SK-N-SH treated with all-trans-retinoic acid at 6 μM for 48 hours (cell line): ENCODE measurements at regions not wholly inside any gene's neighbourhood (a gene's known extent, or its start where the extent isn't known, plus 50 kb on each side); places are given as distances from the start of the nearest gene placed in this dataset.

Experiments used
- CREB5 ChIP-seq: fragments of 250-450 bp; sonication (Bioruptor Pico); IDR thresholded peaks from 2 replicates; pipeline ENCODE4 v1.5.1; 2020; ENCODE audit warnings: low read depth, mild to moderate bottlenecking, moderate library complexity
- RARB ChIP-seq: fragments of 250-450 bp; sonication (Bioruptor Pico); IDR thresholded peaks from 2 replicates; pipeline ENCODE4 v1.8.0; 2021; ENCODE audit warnings: mild to moderate bottlenecking, moderate library complexity
- ZC3H10 ChIP-seq: fragments of 250-450 bp; sonication (Bioruptor Pico); IDR thresholded peaks from 2 replicates; pipeline ENCODE4 v1.5.1; 2021; ENCODE audit warnings: mild to moderate bottlenecking, moderate library complexity
- ZNF8 ChIP-seq: fragments of 450-650 bp; formaldehyde crosslinking; IDR thresholded peaks from 2 replicates; pipeline ENCODE4 v1.5.0; 2020; ENCODE audit warnings: mild to moderate bottlenecking, moderate library complexity

- no peak for TF ChIP-seq ZNF8
- no peak for TF ChIP-seq CREB5
- TF ChIP-seq RARB (CRISPR knock-in tag): no peak
- TF ChIP-seq ZC3H10 (CRISPR knock-in tag): no peak
Measured at GRCh38 chr4:132540268-132540667, 608.8 kb upstream of the PCDH10 start.
